GM21723 (cell line): ENCODE measurements at regions not wholly inside any gene's neighbourhood (a gene's known extent, or its start where the extent isn't known, plus 50 kb on each side); places are given as distances from the start of the nearest gene placed in this dataset.

ENCODE experiments used
- ATAC-seq: cut with Tn5 transposase; IDR thresholded peaks from one replicate; pipeline ENCODE4 v1.9.1; 2021; ENCODE audit warnings: mild to moderate bottlenecking, moderate library complexity; ENCODE audit not compliant: unreplicated experiment

- ATAC-seq, result no peak
Observed at GRCh38 chr14:29030970-29031369, 264.4 kb downstream of the FOXG1 start.

GRCh38 chr14:29035134-29035533, 268.5 kb downstream of the FOXG1 start:
- ATAC-seq, result no peak

GRCh38 chr14:29037411-29037810, 270.8 kb downstream of the FOXG1 start:
- no peak for ATAC-seq

GRCh38 chr14:29039171-29039570, 272.6 kb downstream of the FOXG1 start:
- ATAC-seq, result no peak

- no peak for ATAC-seq
Observed at GRCh38 chr14:29042551-29042950, 276.0 kb downstream of the FOXG1 start.

GRCh38 chr14:29043737-29044136, 277.1 kb downstream of the FOXG1 start:
- ATAC-seq, result no peak

GRCh38 chr14:29045237-29045636, 278.6 kb downstream of the FOXG1 start:
- ATAC-seq, result no peak

- ATAC-seq, result no peak
Observed at GRCh38 chr14:29054119-29054518, 287.5 kb downstream of the FOXG1 start.

GRCh38 chr14:29056041-29056566, 289.5 kb downstream of the FOXG1 start:
- no peak for ATAC-seq

- no peak for ATAC-seq
Observed at GRCh38 chr14:29061702-29062101, 295.1 kb downstream of the FOXG1 start.

GRCh38 chr14:29062466-29062865, 295.9 kb downstream of the FOXG1 start:
- ATAC-seq, result no peak

GRCh38 chr14:29062976-29063375, 296.4 kb downstream of the FOXG1 start:
- ATAC-seq, result no peak

- no peak for ATAC-seq
Observed at GRCh38 chr14:29064305-29064900, 297.8 kb downstream of the FOXG1 start.

- ATAC-seq, result no peak
Observed at GRCh38 chr14:29069228-29069627, 302.6 kb downstream of the FOXG1 start.

- no peak for ATAC-seq
Observed at GRCh38 chr14:29075761-29076160, 309.2 kb downstream of the FOXG1 start.

- ATAC-seq, result no peak
Observed at GRCh38 chr14:29077916-29078315, 311.3 kb downstream of the FOXG1 start.

GRCh38 chr14:29078810-29079522, 312.4 kb downstream of the FOXG1 start:
- no peak for ATAC-seq

- no peak for ATAC-seq
Observed at GRCh38 chr14:29085546-29085945, 319.0 kb downstream of the FOXG1 start.

- no peak for ATAC-seq
Observed at GRCh38 chr14:29089849-29090248, 323.3 kb downstream of the FOXG1 start.

GRCh38 chr14:29092121-29092520, 325.5 kb downstream of the FOXG1 start:
- no peak for ATAC-seq

GRCh38 chr14:29097476-29097875, 330.9 kb downstream of the FOXG1 start:
- ATAC-seq, result no peak

GRCh38 chr14:29098656-29099055, 332.1 kb downstream of the FOXG1 start:
- no peak for ATAC-seq
